ENCODE measurements at regions not wholly inside any gene's neighbourhood (a gene's known extent, or its start where the extent isn't known, plus 50 kb on each side); places are given as distances from the start of the nearest gene placed in this dataset.

DNA sequence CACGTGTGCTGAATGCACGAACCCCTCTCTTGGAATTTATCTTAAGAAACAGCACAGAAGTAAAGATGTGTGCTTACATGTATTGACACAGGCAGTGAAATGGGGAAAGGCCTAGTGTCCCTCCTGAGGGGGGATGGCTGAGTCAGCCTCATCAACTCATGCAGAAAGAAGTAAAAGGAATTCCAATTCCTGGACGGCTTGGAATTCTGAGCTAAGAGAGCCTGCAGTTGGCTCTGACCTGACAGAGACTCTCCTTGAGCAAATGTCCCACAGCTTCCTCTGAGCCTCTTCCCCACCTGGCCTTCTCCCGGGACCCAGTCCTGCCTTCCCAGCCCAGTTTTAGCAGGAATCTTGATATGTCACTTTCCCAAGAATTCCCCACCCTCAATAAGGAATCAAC lies 542.4 kb upstream of the ADARB2 start:
- no peak for TF ChIP-seq FOXM1 (IDR thresholded peaks at IDR 0.05; ENCODE audit: borderline replicate concordance)
- no peak for TF ChIP-seq BHLHE40 (IDR thresholded peaks at IDR 0.05; ENCODE audit: borderline replicate concordance)
- no peak for TF ChIP-seq CTBP1 (IDR thresholded peaks at IDR 0.05; ENCODE audit: borderline replicate concordance)
- TF ChIP-seq, protein P1, sequence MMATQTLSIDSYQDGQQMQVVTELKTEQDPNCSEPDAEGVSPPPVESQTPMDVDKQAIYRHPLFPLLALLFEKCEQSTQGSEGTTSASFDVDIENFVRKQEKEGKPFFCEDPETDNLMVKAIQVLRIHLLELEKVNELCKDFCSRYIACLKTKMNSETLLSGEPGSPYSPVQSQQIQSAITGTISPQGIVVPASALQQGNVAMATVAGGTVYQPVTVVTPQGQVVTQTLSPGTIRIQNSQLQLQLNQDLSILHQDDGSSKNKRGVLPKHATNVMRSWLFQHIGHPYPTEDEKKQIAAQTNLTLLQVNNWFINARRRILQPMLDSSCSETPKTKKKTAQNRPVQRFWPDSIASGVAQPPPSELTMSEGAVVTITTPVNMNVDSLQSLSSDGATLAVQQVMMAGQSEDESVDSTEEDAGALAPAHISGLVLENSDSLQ (IDR thresholded peaks at IDR 0.05) = no peak
- TF ChIP-seq NFRKB (IDR thresholded peaks at IDR 0.05) = no peak
